GM12875 (cell line): ENCODE measurements at regions not wholly inside any gene's neighbourhood (a gene's known extent, or its start where the extent isn't known, plus 50 kb on each side); places are given as distances from the start of the nearest gene placed in this dataset.
"Not testable (repeated sequence)": the region's sequence is repeated elsewhere in the genome, so short reads cannot be mapped to it uniquely, and the experiment has no call there.

Source experiments
- H3K4me3 ChIP-seq: one replicate; pipeline ENCODE4 v1.5.1; 2011; ENCODE audit warnings: low read depth, low read length, control low read depth
- CTCF ChIP-seq: IDR thresholded peaks from 2 replicates; pipeline ENCODE4 v1.5.1; 2011; ENCODE audit warnings: low read depth, mild to moderate bottlenecking, control low read depth, inconsistent platforms, low read length, moderate library complexity, borderline replicate concordance; ENCODE audit not compliant: insufficient read depth

- no peak overlapping the region for H3K4me3 ChIP-seq
- TF ChIP-seq CTCF, result no peak
Measured at GRCh38 chr3:147333098-147333497, 73.2 kb downstream of the ZIC4 start.

GRCh38 chr3:147328711-147329110 is 77.6 kb downstream of the ZIC4 start:
- H3K4me3 ChIP-seq, result no peak overlapping the region
- no peak for TF ChIP-seq CTCF

GRCh38 chr3:147324356-147324755 is 82.0 kb downstream of the ZIC4 start:
- no peak for TF ChIP-seq CTCF
- H3K4me3 ChIP-seq, result no peak overlapping the region

- H3K4me3 ChIP-seq, result no peak overlapping the region
- TF ChIP-seq CTCF, result no peak
Measured at GRCh38 chr3:147318900-147319299, 87.4 kb downstream of the ZIC4 start.

- H3K4me3 ChIP-seq, result not testable (repeated sequence)
Measured at GRCh38 chr3:147317080-147317479, 89.3 kb downstream of the ZIC4 start.

- no peak overlapping the region for H3K4me3 ChIP-seq
- TF ChIP-seq CTCF, result no peak
Measured at GRCh38 chr3:147313513-147313912, 92.8 kb downstream of the ZIC4 start.

GRCh38 chr3:147312786-147313280 is 93.5 kb downstream of the ZIC4 start:
- H3K4me3 ChIP-seq, result no peak overlapping the region
- TF ChIP-seq CTCF, result no peak

- H3K4me3 ChIP-seq, result no peak overlapping the region
- no peak for TF ChIP-seq CTCF
Measured at GRCh38 chr3:147311716-147312115, 94.6 kb downstream of the ZIC4 start.
